GM18517 (cell line): ENCODE measurements at regions not wholly inside any gene's neighbourhood (a gene's known extent, or its start where the extent isn't known, plus 50 kb on each side); places are given as distances from the start of the nearest gene placed in this dataset.
A peak's percentile ranks its signal among the peaks of the same experiment; 100 is the strongest.
"Not testable (repeated sequence)": the region's sequence is repeated elsewhere in the genome, so short reads cannot be mapped to it uniquely, and the experiment has no call there.

ENCODE experiments used
- ATAC-seq: cut with Tn5 transposase; IDR thresholded peaks from one replicate; pipeline ENCODE4 v1.9.1; 2021; ENCODE audit warnings: mild to moderate bottlenecking, moderate library complexity; ENCODE audit not compliant: unreplicated experiment

DNA sequence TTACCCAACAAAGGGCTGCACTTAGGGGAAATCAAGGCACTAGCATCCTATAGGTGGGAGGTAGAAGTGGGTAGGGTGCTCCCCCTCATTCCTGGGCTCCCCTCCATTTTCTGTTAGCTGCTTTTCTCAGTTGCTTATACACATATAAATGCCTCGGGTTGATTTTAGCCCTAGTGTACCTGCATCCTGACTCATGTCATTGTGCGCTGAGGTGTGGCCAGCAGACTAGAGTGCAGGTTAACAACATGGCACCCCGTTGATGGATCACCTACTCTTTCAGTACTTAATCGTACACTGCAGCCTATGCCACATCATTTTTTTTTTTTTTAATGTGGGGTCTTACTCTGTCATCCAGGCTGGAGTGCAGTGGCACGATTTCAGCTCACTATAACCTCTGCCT is 144.0 kb upstream of the ITGB1 start:
- no peak for ATAC-seq

DNA sequence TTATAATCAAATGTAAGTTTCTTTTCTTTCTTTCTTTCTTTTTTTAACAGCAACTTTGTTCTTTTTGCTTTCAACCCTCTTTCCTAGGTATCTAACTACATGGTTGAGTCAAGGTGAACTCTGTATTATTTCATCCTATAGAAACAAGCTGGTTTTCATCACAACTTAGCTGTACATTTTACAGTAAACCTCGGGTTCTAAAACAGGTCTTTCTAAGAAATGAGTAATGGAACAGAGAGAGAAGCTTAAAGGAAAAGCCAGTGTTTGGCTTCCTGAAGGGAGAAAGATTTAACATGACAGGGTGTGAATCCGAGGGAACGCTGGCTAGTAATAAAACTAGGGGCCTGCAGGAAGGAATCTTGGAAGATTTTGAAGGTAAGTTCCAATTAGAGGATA is 143.4 kb upstream of the ITGB1 start:
- ATAC-seq, result no peak

DNA sequence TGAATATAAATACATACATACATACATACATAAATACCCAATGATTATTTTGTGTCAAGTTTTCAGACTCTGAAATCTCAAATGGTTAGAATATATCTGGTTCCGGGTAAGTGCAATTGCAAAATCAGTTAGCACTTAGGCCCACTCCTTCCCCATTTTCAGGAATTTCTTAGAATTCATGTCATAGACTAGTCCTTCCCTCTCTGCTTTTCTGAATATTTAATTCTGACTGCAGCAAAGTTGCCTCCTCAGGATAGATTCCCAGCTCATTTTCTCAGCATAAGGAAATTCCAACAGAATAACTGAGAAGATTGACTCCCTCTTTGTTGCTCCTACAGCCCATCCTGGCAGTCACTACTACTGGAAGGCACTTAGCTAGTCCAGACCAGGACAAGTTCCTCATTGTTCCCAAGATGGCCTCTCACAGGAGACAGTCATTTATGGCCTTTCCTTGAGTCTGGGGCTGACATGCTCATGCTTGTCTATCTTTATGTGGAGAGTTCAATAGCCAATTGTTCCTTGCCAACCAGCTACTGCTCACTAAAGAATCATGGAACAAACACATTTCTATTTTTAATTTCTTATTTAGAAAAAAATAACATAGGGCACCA is 142.9 kb upstream of the ITGB1 start:
- no peak for ATAC-seq

DNA sequence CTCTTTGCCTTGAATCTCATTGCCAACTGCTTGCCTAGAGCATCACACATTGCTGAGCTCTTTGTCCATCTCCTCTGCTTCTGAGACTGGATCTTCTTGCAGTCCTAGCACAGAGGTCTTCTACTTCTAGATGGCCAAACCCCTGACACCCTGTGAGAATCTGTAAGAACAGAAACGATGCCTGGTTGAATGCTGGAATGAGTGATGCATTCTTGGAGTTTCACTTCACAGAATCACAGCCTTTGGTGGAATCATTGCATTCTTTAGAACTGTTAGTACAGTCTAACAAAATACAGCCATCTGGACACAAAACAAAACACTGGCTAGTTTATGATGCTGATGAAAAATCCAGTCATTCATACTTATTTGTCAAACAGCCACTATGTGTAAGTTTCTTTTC is 141.7 kb upstream of the ITGB1 start:
- no peak for ATAC-seq

DNA sequence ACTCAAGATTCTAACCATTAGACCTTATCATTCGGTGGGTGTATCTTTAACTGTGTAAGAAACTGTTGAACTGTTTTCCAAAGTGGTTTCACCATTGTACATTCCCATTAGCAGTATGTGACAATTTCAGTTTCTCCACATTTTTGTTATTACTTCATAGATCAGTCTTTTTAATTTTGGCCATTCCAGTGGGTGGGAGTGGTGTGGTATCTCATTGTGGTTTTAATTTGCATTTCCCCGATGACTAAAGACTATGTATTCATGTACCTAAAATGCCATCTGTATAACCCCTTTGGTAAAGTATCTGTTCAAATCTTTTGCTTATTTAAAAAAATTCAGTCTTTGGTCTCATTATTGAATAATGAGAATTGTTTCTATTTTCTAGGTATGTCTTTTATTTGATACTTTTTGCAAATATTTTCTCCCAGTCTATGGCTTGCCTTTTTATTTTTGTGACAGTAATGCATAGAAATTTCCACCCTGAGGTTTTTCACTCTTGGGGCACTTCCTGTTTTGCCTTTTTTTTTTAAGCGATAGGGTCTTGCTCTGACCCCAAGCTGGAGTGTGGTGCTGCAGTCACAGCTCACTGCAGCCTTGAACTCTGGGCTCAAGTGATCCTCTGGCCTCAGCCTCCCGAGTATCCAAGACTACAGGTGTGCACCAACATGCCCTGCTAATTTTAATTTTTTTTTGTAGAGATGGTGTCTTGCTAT is 141.1 kb upstream of the ITGB1 start:
- no peak for ATAC-seq

DNA sequence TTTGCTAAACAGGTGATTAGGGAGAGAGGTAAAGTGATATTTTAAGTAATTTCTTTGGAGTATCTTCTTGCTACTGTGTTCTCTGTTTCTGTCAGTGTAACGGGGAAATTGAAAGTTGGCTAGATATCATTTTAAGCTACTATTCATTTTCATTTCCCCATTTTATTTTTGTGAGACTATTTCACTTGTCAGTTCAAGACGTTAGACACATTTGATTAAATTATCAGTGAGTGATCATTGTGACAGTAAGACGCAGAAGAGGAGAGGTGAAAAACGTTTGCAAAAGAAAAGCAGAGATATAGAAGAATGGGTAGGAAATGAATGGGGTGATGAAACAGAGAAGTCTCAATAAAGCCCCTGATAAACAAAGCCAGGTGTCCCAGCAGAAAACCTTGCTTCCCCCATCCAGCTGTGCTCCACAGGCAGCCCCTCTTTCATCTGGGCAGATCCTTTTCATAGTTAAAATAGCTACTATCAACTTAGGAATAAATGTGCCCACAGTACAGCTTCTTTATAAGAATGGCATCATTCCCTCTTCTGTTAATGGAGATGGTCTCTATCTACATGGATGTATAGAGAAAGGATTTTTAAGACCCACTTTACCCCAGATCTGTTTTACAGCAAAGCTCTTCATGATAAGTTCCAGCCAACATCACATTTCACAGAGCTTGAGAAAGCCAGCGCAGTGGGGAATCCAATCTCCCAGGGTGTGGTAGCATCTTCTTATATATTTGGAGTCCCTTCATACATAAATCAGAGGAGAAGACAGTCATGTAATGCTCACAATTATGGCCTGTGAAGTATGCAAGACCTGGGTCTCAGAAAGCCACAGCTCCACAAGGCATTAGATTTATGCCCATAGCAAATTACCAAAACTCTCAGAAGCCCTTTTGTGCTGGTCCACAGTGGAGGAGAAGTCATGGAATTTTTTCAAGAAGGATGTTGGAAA is 138.1 kb upstream of the ITGB1 start:
- peak; percentile 88 for ATAC-seq

DNA sequence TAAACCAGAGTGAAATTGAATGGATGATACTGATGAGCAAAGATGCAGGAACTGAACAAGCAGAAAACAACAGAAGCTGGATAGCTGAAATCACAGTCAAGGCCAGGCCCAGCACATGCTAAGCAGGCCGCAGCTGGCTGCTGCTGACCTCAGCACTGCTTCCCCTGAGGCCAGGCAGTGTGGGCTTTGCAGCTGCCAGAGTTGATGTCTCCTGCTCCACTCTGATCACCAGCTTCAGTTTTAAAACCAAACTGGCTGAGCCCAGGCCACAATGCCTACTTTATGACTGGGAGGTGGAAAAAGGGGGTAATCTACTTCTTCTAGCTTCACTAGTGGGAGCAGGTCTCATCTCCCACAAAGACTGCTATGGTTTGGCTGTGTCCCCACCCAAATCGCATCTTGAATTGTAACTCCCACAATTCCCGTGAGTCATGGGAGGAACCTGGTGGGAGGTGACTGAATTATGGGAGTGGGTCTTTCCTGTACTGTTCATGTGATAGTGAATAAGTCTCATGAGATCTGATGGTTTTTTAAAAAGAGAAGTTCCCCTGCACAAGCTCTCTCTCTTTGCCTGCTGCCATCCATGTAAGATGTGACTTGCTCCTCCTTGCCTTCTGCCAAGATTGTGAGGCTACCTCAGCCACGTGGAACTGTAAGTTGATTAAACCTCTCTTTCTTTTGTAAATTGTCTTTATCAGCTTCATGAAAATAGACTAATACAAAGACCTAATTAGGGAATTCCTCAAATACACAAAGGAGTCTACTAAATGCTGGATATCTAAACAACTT is 136.4 kb upstream of the ITGB1 start:
- no peak for ATAC-seq

DNA sequence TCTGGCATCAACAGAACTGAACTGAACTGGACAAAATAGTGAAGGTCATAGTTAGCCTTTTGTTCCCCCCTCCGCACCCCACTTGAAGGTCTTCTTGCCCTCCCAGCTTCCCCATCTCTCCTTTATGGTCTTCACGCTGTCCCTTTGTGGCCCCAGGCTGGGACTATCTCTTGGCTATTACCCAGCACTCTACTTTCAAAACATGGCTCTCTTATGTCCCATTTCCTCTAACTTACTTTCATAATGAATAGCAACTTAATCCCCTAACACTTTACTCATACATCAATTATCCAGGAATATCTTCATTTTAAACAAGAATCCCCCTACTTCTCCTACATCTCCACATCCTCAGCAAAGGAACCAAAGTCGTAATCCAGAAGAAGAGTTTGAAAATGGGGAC is 135.3 kb upstream of the ITGB1 start:
- no peak for ATAC-seq

DNA sequence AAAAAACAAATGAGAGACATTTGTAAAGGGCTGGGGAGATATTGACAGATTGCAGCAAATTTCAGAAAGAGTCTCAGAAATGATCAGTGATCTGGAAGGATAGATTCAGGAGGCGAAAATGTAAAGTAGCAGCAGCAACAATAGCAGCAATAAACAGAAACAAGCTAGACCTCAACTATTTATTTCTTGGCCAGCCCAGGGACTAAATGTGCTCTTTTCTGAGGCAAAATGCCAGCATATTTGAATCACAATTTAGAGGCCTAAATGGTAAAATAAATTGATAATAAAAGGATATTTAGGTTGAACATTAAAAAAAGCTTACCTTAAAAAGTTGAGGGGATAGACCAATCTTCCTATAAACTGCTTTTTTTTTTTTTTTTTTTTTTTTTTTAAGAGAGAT is 134.6 kb upstream of the ITGB1 start:
- no peak for ATAC-seq

DNA sequence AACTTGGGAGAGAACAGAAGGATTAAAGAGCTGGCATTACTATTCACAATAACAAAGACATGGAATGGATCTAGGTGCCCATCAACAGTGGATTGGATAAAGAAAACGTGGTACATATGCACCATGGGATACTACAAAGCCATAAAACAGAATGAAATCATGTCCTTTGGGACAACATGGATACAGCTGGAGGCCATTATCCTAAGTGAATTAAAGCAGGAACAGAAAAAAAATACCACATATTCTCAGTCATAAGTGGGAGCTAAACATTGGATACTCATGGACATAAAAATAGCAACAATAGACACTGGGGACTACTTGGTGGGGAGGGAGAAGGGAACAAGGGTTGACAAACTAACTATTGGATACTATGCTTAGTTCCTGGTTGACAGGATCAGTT is 133.2 kb upstream of the ITGB1 start:
- no peak for ATAC-seq

DNA sequence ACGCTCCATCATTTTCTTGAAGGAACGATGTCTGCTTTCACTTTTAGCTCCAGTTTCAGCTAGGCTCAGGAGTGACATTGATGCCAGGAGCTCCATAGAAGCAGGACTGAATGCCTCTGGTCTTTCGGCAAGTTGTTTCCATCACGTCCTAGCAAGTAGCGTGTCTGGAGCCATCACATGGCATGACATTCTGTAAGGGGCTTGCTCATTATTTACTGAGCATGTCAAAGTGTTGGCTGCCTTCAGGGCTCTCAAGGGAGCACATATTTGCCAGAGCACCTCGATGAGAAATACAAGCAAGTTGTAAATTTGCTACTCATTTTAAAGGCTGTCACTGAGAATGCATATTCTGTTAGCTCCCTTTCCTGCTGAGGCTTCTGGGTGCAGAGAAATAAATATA is 131.0 kb upstream of the ITGB1 start:
- no peak for ATAC-seq

DNA sequence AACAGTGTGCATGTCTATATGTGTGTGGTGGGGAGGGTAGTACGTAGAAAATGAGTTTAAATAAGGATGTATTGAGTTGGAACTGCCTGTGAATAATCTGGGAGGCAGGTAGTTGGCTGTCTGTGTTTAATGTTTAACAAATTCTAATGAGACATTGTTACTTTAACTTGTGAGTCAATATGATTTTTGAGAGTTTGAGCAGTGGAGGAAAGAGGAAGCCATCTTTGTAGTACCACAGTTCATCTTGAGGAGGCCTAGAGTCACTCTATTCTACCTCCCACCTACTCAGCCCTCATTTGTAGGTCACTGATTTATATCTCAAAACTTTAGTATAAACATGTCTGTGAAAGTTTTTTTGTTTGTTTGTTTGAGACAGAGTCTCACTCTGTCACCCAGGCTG is 129.9 kb upstream of the ITGB1 start:
- ATAC-seq, result no peak

DNA sequence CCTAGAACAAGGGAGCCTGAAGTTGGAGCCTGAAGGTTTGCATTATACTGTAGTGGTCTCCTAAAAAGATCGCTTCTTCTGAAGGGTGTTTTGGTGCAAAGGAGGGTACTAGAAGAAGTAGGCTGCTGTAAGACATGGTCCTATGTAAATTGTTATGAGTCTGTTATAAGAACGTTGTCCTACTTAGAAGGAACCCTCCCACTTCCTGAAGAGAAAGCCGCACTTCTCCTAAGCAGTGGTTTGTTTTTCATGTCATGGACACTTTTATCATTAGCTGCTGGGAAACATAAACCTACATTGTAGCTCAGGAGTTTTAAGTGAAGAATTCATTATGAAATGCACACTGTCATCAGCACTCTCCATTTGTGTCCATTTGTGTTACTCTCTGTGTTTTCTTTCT is 129.1 kb upstream of the ITGB1 start:
- ATAC-seq, result no peak

DNA sequence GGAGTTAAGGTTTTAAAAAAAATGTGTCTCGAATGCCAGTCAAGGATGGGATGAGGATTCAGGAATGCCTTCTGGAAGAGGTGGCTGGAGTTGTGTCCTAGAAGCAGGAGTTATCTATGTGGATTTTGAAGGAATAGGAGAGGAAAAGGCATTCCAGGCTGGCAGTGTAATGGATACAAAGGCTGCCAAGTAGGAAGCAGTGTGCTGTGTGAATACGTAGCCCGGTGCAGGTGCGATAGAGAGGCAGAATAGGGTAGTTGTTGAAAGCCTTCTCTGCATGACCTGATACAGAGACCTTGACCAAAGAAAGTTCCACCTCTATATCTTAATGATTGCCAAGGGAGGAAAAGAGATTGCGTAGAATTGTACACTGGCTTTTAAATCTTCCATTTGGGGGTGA is 128.1 kb upstream of the ITGB1 start:
- no peak for ATAC-seq

DNA sequence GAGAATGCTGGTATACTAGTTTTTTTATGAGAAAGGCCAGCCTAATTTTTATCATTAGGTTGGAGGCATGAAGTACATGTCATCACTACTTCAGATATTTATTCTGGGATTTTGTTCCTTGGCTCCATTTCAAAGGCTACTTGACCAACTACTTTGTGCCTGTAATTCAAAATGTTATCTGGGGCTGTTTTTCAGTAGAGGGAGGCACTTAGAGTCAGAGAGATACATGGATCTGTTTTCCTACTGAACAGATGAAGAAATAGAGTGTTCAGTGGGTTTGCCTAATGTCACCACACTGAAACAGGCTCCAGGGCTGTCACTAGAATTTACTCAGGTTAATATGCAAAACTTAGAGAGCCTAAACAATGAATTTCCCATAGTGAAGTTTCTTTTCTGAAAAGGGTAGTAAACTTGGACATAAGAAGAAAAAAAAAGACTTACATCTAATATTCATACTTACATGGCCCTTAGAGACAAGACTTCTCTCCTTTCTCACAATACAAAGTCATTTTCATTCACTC is 127.3 kb upstream of the ITGB1 start:
- no peak for ATAC-seq

DNA sequence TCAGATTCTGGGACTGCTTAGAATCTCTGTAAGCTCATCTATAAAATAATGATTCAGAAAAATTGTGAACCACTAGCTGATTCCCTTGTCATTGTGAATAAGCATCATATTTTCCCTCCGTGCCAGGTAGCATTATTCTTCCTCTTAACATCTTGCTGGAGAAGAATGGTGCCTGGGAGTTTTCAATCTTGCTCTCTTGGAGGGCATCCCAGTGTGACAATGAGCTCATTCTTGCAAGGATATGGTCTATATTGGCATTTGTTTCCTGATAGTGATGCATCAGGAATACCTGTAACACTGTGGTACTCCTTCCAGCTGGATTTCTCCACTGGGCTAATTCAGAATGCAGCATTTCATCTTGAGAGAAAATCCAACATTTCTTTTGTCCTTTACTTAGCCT is 126.4 kb upstream of the ITGB1 start:
- no peak for ATAC-seq

DNA sequence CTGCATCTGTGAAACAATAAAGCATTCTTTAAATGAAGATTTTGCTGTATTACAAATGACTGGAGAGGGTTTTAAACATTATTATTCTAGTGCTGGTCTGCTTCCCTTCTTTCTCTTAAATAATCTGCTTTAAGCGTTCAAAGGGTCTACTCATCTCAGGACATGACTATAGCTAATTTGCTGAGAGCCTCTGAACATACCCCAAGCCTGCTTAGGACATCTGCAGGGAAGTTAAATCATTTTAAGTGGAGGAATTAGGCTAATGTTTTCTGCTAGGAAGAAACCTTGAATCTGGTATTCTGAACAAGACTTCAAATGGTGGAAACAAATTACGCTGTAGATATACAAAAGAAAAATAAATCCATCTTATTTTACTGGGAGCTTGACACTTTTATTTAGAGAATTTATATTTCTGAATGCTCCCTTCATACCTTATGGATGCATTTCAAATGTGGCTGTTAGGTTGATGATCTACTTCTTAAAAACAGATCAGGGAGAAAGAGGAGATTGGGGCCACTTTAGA is 124.4 kb upstream of the ITGB1 start:
- ATAC-seq, result no peak

DNA sequence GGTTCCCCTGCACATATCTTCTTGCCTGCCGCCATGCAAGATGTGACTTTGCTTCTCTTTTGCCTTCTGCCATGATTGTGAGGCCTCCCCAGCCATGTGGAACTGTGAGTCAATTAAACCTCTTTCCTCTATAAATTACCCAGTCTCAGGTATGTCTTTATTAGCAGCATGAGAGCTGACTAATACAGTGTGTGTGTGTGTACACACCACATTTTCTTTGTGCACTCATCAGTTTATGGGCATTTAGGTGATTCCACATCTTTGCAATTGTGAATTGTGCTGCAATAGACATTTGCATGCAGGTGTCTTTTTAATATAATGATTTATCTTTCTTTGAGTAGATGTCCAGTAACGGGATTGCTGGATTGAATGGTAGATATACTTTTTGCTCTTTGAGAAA is 122.4 kb upstream of the ITGB1 start:
- ATAC-seq, result not testable (repeated sequence)

DNA sequence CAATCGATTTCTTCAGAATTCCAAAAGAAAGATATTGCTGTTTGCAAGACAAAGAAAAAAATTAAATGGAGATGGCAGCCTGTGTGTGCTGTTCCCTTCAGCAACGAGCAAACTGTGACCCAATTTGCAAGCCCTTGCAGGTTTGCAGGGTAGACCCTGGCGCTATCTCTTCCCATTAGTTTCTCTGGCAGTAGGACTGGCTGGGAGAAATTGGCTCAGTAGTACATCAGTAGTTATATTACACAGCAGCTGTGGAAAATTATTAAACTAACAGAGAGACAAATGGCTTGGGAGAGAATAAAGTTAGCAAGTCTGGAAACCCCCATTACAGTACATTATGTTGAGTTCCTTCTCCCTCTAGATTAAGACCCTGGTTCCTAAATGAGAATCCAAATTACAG is 116.4 kb upstream of the ITGB1 start:
- ATAC-seq, result no peak

DNA sequence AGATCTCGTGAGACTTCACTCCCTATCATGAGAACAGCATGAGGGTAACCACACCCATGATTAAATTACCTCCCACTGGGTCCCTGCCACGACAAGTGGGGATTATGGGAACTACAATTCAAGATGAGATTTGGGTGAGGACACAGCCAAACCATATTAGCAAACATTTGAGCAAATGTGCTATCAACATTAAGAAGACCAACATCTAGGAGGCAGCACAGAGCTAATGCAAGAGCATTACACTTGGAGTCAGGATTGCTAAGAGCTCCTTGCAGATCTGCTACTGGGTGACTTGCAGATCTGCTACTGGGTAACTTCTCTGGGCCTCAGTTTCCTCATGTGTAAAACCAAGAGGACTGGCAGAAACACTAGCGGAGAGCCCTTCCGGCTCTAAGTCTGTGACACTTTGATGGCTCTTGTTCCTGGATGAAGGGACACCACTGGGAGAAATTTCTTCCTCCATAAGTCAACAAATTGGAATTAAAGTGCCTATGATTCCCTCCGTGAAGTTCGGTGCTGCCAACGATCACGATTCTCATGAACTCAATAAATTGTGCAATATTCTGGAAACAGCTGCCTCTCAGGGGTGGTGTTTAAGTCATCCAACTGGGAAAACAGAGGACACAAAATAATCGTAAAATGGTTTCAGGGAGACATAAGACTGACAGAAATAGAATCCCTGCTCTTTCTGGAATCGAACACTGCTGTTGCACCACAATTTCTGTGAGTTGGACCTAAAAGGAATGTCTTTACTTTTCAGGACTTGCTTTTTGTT is 115.8 kb upstream of the ITGB1 start:
- no peak for ATAC-seq
